ENCODE measurements at regions not wholly inside any gene's neighbourhood (a gene's known extent, or its start where the extent isn't known, plus 50 kb on each side); places are given as distances from the start of the nearest gene placed in this dataset.
"Not testable (repeated sequence)": the region's sequence is repeated elsewhere in the genome, so short reads cannot be mapped to it uniquely, and the experiment has no call there.

GRCh38 chr11:86861810-86862209 is 61.5 kb downstream of the PRSS23 start:
- DNase-seq (ENCODE audit: low read depth, low spot score): no peak

GRCh38 chr11:86863476-86863875 is 63.1 kb downstream of the PRSS23 start:
- no peak for DNase-seq (ENCODE audit: low read depth, low spot score)

DNA sequence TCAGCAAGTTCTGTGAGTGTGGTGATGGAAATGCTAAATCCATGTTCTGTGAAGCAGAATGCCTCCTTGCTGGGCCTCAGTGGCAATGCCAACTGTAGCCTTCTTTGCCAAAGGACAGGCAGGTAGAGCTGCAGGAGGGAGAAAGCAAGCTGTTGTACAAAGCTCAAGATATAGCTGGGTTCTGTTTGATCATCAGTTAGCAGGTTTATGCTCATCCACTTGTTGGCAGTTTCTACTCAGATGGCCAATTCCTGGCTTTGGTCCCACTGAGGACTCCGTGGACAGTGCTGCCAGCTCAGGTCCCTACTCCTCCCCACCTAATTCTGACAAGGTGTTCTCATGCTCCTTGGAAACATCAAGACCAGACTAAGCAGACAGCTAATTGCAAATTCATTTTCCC is 65.1 kb downstream of the PRSS23 start:
- DNase-seq (ENCODE audit: low read depth, low spot score): no peak

- DNase-seq (ENCODE audit: low read depth, low spot score): no peak
These were observed 69.2 kb downstream of the PRSS23 start for GRCh38 chr11:86869531-86869930.

- peak; percentile 15 for DNase-seq (ENCODE audit: low read depth, low spot score)
These were observed 69.7 kb downstream of the PRSS23 start for GRCh38 chr11:86869966-86870570.

DNA sequence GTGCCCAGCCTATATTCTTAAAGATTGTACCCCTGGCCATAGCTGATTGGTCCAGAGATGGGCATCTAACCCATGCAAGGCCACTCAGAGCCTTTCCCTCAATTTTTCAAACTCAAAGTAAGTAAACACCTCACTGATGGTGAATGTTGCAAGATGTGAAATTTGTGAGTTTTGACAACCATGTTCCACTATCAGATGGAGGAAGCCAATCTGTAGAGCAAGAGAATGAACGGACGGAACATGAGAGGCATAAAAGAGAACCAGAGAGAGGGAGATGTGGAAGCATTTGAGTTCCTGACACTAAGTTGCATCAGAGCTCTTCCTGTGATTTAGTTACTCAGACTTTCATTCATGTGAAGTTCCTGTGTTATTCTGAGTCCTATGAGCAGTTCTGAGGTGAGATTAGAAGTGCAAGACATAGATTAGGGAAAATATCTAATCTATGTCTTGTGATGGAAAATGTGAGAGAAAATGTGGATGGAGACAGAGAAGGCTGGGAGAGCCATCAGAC is 73.3 kb downstream of the PRSS23 start:
- no peak for DNase-seq (ENCODE audit: low read depth, low spot score)

- DNase-seq (ENCODE audit: low read depth, low spot score): no peak
These were observed 74.1 kb downstream of the PRSS23 start for GRCh38 chr11:86874304-86875056.

GRCh38 chr11:86876716-86877234 is 76.4 kb downstream of the PRSS23 start:
- no peak for DNase-seq (ENCODE audit: low read depth, low spot score)

DNA sequence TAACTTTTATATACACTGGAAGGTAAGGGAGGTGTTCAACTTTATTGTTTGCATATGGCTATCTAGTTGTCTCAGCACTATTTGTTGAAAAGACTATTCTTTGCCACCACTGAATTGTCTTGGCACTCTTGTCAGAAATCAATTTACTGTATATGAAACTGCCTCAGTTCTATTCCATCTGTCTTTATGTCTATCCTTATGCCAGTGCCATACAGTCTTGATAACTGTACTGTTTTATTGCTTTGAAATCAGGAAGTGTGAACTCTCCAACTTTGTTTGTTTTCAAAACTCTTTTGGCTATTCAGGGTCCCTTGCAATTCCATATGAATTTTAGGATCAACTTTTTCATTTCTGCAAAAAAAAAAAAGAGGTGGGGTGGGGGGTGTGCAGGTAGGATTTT is 77.2 kb downstream of the PRSS23 start:
- no peak for DNase-seq (ENCODE audit: low read depth, low spot score)

GRCh38 chr11:86879241-86879640 is 76.0 kb downstream of the FZD4 start:
- not testable (repeated sequence) for DNase-seq (ENCODE audit: low read depth, low spot score)

DNA sequence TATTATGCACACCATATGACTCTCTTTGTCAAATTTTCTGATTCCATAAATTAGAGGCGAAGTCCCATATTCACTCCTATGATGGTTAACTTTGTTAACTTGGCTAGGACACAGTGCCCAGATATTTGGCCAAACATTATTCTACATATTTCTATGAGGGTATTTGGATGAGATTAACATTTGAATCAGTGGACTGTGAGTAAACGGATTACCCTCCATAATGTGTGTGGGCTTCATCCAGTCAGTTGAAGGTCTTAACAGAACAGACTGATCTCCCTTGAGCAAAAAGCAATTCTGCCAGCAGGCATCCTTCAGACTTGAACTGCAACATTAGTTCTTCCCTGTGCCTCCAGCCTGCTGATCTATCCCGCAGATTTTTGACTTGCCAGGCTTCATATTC is 69.9 kb downstream of the FZD4 start:
- no peak for DNase-seq (ENCODE audit: low read depth, low spot score)

GRCh38 chr11:86888164-86889000 is 66.8 kb downstream of the FZD4 start:
- DNase-seq (ENCODE audit: low read depth, low spot score): no peak

DNA sequence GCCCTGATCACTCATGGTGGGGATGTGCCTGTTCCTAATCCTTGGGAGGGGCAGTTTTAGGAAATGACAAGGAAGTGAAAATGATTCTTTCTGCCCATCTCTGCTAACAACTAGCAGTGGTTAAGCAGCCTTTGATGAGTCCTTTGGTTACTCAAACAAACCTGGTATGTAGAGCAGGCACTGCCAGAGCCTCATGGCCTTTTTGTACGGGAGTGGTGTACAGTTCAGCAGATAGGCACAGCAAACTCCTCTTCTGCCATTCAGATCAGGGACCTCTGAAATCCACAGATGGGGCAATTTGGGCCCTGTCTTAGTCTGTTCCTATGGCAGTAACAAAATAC is 66.2 kb downstream of the FZD4 start:
- DNase-seq (ENCODE audit: low read depth, low spot score): no peak

DNA sequence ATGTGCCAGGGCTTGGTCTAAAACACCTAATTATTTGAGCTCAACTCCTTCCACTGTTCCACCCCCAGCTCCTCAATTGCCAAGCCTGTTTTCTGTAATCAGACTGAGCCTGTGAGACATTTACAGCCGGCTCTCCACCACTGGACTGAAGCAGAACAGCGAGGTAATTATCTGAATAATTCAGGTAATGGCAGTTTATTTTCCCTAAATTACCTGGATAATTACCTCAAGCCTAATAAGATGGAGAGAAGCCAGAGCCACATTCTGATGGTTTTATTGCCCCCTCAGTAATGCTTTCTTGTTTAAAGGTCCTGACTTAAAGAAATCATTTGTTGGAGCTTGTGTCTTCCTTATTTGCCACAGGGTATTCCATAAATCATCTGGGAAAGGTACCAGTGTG is 64.2 kb downstream of the FZD4 start:
- no peak for DNase-seq (ENCODE audit: low read depth, low spot score)

GRCh38 chr11:86893235-86893634 is 62.0 kb downstream of the FZD4 start:
- no peak for DNase-seq (ENCODE audit: low read depth, low spot score)
